Hypothalamus (tissue), 51 donors: ENCODE measurements at regions not wholly inside any gene's neighbourhood (a gene's known extent, or its start where the extent isn't known, plus 50 kb on each side); places are given as distances from the start of the nearest gene placed in this dataset.
"Not testable (repeated sequence)": the region's sequence is repeated elsewhere in the genome, so short reads cannot be mapped to it uniquely, and the experiment has no call there.

ENCODE experiments used
- DNase-seq, 51 donors: peaks; one replicate each; lab custom pipeline; 2025; lab: John Stamatoyannopoulos, UW

DNA sequence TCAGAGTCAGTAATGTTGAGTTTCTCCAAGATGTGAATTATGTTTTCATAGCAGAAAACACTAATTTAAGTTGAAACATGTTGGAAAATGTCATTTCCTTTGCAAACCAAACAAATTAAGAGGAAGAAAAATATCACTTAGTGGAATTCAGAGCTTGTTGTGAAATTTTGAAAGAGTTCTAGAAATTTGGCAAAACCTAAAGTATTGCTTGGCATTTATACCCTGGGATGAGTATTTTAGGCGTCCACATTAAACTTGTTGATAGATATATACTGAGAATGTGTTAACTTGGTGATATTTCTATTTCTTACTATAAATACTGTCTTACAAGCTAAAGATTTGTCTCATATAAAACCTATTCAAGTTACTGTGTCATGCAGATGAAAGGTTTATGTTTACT is 335.2 kb downstream of the NSUN3 start:
- no peak for DNase-seq

DNA sequence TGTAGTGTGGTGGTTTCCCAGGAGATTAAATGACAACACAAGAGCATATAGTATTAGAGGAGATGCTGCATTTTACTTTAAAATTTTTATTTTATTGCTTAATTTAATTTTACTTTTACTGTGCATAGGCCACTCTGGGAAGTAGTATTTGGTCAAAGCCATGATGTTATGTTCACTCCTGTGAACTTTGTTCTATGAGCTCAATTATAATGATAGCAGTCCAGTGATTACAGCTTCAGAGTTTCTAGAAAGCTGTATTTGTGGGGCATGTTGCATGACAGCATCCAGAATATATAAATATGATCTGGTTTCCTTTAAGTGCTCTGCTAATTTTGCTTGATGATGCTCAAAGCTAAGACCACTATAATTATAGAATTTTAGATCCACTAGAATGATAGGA is 338.6 kb downstream of the NSUN3 start:
- DNase-seq: no peak

DNA sequence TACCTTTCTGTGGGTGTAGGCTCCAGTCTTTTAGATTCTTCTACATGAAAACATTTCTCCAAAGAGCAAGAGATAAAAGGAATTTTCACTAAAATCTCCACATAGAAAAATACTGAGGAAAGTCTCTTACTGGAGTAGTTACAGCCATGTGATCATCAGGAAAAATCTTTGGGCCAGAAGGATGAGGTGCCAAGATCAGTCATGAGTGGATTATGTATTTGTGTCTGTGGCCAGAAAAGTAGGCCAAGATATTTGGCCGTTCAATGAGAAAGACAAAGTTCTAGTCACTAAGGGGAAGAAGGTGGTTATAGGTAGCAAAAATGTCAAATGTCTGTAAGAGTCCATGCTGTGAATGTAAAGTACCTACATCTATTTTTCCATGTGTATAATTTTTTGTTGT is 339.3 kb downstream of the NSUN3 start:
- DNase-seq: no peak

DNA sequence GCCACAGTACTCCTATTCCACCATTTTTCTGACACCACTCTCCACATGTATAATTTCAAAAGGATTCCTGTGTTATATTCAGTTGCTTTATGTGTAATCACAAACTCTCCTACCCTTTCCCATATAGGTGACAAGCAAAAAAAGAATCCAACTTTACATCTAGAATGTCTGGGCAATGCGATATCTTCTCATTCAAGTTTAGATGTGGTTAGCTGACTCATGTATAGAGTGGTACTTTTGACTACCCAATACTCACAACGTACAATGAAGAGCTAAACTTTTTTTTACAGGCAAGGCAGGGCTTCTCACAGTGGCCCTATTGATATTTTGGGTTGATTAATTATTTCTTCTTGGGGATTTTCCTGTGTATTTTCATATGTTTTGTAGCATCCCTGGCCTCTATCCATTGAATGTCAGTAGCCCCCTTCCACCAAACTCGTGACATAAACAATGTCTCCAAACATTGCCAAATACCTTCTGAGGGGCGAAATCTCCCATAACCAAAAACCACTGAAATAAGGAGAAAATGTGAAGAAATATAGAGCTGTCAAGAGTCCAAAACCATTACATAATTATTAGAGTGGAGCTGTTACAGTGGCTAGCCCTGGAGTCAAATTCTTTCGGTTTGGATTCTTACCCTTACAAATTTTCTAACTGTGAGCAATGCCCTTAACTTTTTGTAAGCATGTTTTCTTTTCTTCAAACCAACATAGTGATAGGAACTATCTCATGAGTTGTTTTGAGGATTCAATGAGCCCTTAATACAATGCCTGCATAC is 342.6 kb downstream of the NSUN3 start:
- DNase-seq: no peak

DNA sequence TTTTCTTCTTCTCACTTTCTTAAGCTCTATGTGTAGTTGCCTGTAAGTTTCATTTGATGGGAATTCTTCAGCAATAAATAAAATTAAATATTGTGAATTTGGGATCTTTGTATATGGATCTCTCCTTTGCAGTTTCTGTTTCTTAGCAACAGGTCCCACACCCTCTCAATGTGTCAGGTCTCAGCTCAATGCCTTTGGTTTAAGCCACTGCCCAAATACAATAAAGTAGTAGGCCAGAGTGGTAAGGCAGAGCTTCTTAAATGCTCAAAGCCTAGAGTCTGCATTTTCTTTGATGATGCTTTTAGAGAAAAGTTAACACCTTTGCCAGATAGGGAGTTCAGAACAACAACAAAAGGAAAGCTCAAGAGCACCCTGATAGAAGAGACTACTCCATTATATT is 343.7 kb downstream of the NSUN3 start:
- DNase-seq: no peak

DNA sequence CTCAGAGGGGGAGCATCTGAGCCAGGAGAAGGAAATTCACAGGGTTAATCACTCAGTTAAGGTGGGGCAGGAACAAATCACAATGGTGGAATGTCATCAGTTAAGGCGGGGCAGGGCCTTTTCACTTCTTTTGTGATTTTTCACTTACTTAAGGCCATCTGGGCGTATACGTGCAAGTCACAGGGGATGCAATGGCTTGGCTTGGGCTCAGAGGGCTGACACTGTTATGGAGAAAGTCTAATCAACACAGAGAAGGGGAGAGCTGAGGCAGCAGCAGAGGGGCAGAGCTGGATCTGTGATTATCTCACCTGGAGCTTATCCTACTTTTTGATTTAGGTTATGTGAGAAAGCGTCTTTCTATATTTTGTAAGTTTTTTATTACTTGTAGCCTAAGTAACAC is 350.1 kb downstream of the NSUN3 start:
- not testable (repeated sequence) for DNase-seq

DNA sequence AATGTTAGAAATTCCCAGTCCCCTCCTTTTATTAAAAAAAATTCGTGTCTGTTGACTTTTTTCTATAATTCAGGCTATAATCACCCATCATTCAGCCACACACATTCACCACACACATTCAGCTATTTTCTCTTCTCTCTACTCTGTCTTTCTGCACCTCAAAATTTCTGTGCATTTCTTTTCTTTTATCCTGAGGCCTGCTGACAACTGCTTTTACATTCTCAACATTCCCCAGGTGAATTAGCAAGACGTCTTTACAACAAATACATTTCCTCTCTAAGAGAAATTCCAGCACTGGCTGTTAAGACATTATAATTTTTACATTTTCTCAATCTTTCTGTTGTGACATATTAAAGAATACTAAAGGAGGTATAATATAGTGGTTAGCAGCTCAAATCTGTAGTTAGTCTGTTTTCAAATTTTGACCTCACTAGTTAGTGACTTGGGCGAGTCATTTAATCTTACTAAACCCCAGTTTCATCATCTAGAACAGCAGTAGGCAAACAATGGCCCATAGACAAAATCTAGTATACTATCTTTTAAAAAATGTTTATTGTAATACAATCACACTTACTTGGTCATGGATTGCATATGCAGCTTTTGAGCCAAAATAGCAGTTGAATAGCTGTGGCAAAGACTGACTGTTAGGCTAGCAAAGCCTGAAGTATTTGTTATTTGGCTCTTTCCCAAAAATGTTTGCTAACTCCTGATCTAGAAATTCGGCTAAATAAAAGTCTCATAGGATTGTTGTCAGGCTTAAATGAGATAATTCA is 350.7 kb downstream of the NSUN3 start:
- DNase-seq: no peak

DNA sequence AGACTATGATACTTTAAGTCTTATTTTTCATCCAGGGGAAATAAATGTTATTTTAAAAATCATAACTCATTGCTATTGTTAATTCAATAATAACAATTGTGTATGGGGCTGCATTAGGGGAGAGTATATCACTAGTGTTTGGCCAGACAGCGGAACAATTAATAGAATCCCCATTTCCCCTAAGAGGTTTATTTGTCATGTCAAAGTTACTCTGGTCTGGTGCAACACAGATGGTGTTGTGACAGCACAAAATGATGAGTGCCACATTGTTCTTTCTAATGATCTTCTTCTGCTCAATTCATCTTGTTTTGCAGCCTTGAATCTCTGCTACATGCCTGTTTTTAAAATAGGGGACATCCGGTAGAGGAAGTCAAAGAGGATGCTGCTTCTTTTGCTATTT is 351.6 kb downstream of the NSUN3 start:
- DNase-seq: no peak

DNA sequence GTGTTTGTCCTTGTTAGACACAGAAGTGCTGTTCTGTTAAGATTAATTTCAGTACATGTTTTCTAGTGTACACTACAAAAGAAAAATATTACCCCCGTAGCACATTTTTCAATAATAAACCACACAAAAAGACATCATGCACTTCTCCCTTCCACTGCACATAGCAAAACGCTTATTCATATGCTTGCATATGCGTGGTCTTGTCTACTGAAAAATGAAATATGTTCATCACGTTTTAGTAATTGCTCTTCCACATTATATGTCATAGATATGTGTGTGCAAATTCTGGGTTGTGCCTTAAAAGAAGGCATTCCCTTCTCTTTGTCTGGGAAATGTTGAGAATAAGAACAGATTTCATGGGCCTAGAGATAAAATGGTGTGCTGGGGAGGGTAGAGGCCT is 353.9 kb downstream of the NSUN3 start:
- no peak for DNase-seq

DNA sequence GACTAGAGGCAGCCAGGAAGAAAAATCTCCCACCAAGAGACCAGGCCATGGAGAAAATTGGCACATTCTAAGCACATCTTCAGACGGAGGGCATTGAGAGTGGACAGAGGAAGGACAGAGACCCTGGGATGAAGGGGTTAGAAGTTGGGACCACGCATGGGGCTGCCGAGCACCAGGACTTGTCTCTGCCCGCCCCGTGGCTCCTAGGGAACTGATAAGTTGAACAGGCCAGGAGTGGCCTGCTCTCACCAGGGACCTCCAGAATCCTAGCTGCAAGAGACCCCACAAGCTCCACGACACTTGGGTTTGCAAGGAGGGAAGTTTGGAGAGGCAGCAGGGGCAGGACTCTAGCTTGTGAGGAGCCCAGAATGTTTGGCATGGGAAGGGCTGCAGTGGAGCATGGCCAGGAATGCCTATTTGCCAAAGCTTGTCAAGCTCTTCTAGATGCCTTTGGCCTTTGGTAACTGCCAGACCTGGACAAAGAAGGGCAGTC is 355.1 kb downstream of the NSUN3 start:
- no peak for DNase-seq

DNA sequence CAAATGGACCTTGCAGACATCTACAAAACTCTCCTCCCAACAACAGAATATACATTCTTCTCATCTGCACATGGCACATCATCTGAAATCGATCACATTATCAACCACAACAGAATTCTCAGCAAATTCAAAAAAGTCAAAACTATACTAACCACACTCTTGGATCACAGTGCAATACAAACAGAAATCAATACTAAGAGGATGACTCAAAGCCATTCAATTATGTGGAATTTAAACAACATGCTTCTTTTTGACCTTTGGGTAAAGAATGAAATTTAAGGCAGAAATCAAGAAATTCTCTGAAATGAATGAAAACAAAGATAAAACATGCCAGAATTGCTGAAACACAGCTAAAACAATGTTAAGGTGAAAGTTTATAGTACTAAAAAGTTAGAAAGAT is 358.1 kb downstream of the NSUN3 start:
- DNase-seq: no peak

DNA sequence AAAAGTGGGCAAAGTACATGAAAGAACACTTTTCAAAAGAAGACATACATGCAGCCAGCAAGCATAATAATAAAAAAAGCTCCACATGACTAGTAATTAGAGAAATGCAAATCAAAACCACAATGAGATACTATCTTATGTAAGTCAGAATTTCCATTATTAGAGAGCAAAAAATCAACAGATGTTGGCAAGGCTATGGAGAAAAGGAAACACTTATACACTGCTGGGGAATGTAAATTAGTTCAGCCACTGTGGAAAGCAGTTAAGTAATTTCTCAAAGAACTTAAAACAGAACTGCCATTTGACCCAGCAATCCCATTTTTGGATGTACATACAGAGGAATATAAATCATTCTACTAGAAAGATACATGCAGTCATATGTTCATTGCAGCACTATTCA is 360.7 kb downstream of the NSUN3 start:
- no peak for DNase-seq

DNA sequence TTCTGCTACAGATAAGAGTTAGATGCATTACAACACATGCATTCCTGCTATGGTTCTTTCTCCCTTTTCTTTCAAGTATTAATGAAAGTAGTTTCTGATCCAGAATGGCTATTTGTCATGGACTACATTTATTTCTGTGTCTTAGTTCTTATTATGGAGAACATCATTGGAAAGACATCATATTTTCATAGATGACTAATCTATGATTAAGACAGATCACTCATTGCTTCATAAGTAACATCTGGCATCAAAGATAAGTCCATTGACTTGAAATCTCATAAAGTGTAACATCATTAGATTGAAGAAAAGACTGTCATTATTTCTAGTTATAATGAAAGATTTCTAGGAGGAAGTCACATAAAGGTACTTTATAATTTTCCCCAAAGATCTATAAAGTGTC is 366.7 kb downstream of the NSUN3 start:
- DNase-seq: no peak

DNA sequence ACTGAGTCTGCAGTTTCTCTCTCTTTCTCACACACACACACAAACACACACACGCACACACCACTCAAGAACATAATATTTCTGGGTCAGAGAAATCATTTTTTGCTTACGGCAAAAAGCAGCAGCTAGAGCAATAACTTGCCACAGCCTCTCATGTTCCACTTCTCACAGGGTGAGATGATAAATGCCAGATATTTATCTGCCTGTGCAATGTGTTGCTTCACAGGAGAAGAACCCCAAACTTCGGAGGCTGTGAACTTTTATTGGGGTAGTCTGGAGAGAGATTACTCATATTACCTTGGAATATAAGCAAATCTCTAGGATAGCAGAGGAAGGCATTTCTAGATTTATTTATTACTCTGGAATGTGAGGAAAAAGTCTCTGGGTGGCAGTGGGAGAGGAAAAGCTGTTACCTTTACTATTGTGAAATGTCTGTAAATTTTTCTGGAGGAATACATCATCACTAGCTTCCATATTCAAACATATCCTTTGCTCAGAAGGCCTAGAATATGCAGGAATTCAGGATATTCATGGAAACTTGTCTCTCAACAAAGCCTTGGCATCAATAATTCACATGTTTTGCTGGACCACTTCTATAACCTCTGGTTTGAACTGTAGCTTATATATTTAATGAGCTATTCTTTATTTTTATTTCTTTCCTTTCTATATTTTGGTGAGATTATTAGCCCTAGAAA is 369.2 kb downstream of the NSUN3 start:
- DNase-seq: no peak

DNA sequence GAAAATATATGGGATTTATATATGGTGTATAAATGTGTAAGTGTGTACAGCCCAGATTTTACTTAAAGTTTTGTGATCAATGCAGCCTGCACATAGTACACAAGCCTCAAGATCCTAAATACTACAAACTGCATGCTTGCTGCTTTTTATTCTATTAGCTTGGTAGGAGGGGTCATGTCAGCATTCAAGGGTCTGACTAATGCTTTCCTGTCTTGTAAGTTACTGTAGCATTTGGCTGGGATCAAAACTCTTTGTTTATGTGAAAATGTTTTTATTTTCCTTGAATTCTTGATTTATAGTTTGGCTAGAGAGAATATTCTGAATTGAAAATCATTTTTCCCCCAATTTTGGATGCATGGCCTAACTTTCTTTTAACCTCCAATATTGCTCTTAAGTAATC is 370.9 kb downstream of the NSUN3 start:
- no peak for DNase-seq

DNA sequence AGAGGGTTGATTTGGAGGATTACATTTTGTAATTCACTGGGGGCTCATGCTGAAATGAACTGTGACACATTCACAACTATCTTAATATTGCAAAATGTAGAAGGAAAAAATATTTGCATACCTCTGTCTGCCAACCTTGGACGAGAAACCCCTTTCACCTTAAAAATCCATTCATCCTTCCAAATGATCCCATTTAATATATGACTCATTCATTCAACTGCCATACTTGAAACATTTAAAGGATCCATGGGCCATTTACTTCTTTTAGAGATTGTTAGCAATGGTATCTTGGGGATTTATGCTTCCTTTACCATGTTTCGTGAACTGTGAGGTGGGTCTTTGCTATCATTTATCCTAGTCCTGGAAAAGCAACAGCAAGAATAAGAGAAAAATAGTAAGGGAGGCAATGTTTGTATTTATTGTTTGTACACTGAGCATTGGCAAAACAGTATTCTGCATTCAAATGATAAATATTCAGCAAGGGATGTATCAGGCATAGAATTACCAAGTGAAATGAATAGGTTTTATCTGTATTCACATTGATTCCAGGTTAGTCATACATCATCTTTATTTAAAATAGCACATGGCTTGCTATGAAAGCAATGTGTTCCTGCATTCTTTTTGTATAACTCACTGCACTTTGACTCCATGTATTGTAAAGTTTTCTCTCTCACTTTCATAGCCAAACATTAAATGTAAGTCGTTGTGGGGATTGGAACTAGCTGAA is 378.1 kb downstream of the NSUN3 start:
- no peak for DNase-seq

DNA sequence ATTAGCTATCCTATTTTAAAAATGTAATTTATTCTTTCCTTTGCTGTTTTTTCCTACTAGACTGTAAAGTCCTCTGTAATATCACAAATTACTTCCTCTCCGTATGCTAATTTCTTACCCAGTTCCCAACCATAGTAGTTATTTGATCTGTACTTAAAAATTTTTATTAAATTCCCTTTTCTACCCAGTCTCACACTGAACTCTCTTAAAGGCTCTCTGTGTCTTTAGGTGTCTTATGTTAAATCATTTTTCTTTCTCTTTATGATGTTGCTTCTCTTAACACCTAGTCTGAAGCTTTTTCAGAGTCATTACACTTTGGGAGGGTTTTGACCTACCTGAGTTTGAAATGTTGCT is 378.6 kb downstream of the NSUN3 start:
- no peak for DNase-seq

DNA sequence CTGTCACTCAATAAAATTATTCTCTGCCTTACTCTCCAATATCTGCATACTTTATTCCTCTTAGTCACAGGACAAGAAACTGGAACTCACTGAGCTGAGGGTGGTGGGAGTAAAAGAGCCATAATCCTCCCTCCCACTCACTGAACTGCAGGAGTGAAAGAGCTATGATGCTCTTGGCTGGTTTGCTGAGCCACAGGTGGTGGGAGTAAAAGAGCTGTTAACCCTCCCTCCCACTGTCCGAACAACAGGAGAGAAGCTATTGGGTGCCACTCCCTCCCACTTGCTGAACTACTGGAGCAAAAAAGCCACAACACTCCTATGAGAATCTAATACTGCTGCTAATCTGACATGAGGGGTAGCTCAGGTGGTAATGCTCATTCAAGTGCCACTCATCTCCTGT is 391.0 kb downstream of the NSUN3 start:
- no peak for DNase-seq

DNA sequence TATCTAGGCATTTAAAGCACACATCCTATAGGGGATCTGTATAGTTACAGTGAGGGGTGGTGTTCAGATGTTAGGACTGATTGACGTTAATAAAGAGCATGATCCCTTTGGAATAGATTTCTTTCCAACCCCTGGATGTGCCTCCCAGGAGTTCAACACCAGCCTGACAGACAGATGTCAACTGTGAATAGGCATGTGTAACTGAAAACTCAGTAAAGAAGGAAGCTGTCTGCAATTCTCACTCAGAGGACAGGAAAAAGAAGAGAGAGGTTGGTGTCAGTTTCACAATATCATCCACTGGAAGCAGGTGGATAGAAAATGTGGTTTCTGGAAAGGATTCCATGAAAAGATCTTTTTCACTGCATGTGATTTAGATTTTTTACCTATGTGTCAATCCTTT is 396.3 kb downstream of the NSUN3 start:
- no peak for DNase-seq

DNA sequence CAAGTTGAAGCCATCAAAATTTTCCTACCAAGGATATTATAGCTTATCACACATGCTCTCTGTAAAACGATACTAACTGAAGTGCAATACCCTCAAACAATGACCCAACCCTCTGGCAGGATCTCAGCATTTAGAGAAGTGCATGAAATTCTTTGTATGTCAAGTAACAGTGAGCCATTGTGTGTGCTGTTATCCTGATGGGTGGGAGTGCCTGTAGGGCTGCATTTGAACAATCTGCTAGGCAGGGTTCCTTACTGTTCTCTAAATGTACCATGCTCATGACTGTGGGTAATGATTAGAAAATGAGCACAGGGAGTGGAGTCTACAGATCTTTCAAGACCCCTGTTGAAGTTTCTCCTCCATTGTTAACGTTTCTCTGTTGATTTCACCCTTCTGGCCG is 398.1 kb downstream of the NSUN3 start:
- DNase-seq: peak in 2 of 51 donors; percentile 1 to 6

DNA sequence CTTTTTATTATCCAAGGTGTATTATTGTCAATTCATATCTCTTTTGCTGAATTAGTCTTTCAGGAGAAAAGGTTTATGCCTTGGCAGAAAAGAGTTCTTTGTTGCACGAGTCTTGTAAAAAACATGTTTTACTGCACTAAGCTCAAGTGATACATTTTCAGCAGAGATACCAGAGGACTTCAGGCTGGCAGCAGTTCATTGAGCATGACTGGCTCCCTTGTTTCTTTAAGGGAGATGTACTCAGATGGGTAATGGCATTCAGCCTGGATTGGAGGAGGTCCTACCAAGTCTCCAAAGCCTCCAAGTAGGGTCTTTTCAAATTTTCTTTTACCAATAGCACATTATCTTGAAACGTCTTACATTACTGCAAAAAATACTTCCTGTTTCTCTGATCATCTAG is 400.1 kb downstream of the NSUN3 start:
- no peak for DNase-seq
